MM.1S (cell line): ENCODE measurements at regions not wholly inside any gene's neighbourhood (a gene's known extent, or its start where the extent isn't known, plus 50 kb on each side); places are given as distances from the start of the nearest gene placed in this dataset.
"Not testable (repeated sequence)": the region's sequence is repeated elsewhere in the genome, so short reads cannot be mapped to it uniquely, and the experiment has no call there.

Experiments used
- CTCF ChIP-seq: fragments of 300-600 bp; sonication (generic); IDR thresholded peaks from 2 replicates; pipeline ENCODE4 v1.5.1; 2016; ENCODE audit warnings: antibody characterized with exemption, low read length, mixed read lengths
- EZH2 ChIP-seq: fragments of 300-600 bp; sonication (generic); optimal IDR thresholded peaks from 2 replicates; pipeline ENCODE3; 2017; ENCODE audit warnings: low read depth, mild to moderate bottlenecking, antibody characterized with exemption, low read length, mixed read lengths
- EZH2phosphoT487 ChIP-seq: fragments of 300-600 bp; sonication (generic); IDR thresholded peaks from 2 replicates; pipeline ENCODE4 v1.6.1; 2018; ENCODE audit warnings: antibody characterized with exemption, low read length

GRCh38 chr11:67938371-67938770 lies 65.5 kb downstream of the UNC93B1 start:
- not testable (repeated sequence) for TF ChIP-seq EZH2, CTCF, EZH2phosphoT487
